ENCODE measurements at regions not wholly inside any gene's neighbourhood (a gene's known extent, or its start where the extent isn't known, plus 50 kb on each side); places are given as distances from the start of the nearest gene placed in this dataset.

- Histone ChIP-seq H3K27ac (no peak overlapping the region), H3K36me3 (peaks cover 0 to 46% (median 0%) of the 10 kb centered on the region in 3 donors), H3K4me1 (no peaks in the 10 kb centered on the region), H3K27me3 (no peaks in the 10 kb centered on the region), H3K9me3 (no peaks in the 10 kb centered on the region), H3K4me3 (no peak overlapping the region)
- TF ChIP-seq, protein P1, sequence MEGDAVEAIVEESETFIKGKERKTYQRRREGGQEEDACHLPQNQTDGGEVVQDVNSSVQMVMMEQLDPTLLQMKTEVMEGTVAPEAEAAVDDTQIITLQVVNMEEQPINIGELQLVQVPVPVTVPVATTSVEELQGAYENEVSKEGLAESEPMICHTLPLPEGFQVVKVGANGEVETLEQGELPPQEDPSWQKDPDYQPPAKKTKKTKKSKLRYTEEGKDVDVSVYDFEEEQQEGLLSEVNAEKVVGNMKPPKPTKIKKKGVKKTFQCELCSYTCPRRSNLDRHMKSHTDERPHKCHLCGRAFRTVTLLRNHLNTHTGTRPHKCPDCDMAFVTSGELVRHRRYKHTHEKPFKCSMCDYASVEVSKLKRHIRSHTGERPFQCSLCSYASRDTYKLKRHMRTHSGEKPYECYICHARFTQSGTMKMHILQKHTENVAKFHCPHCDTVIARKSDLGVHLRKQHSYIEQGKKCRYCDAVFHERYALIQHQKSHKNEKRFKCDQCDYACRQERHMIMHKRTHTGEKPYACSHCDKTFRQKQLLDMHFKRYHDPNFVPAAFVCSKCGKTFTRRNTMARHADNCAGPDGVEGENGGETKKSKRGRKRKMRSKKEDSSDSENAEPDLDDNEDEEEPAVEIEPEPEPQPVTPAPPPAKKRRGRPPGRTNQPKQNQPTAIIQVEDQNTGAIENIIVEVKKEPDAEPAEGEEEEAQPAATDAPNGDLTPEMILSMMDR (IDR thresholded peaks at IDR 0.05): no peak
- no peak for TF ChIP-seq POLR2A (IDR thresholded peaks at IDR 0.05)
- DNase-seq: no peak
Measured at GRCh38 chr6:144555066-144555465, 269.9 kb downstream of the UTRN start.

DNA sequence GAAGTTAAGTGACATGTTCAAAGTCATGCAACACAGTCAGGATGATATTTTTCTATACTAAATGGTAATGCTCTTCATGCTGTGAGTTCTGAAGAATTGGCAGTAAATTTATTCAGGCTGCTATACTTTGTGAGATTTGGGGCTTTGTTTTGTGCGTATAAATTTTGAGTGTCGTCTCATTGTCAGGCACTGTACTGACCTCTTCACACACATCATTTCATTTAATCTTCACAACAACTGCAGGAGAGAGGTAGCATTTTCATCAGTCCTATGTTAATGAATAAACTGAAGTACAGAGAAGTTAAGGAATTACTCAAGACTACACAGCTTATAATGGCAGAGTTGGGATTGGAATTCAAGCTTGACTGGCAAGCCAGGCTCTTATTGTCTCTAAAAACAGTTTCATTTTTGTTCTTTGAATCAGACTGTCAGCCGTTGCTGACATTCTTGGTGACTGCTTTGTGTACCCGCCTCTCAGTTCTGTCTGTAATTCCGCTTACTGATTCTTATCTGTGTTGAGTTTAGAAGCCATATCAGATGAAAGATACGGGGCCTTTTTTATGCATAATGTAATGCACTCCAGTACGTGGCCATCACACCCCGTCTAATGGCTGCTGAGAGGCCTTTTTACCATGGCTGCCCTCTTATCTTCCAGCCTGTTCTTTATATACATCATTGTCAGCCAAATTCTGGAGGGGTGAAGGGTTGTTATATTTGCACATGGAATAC, 274.9 kb downstream of the UTRN start:
- TF ChIP-seq POLR2A (IDR thresholded peaks at IDR 0.05): no peak
- TF ChIP-seq, protein P1 (IDR thresholded peaks at IDR 0.05): no peak
- Histone ChIP-seq H3K27ac (no peak overlapping the region), H3K4me1 (no peaks in the 10 kb centered on the region), H3K4me3 (no peak overlapping the region), H3K36me3 (peaks cover 0 to 20% (median 0%) of the 10 kb centered on the region in 3 donors), H3K27me3 (no peaks in the 10 kb centered on the region), H3K9me3 (no peaks in the 10 kb centered on the region)
- no peak for DNase-seq

GRCh38 chr6:144561455-144562043, 276.4 kb downstream of the UTRN start:
- Histone ChIP-seq H3K4me3 (no peak overlapping the region), H3K36me3 (peaks cover 0 to 8% (median 0%) of the 10 kb centered on the region in 3 donors), H3K4me1 (no peaks in the 10 kb centered on the region), H3K9me3 (no peaks in the 10 kb centered on the region), H3K27me3 (no peaks in the 10 kb centered on the region), H3K27ac (no peak overlapping the region)
- no peak for DNase-seq
- TF ChIP-seq, protein P1 (IDR thresholded peaks at IDR 0.05): no peak
- TF ChIP-seq POLR2A (IDR thresholded peaks at IDR 0.05): no peak

DNA sequence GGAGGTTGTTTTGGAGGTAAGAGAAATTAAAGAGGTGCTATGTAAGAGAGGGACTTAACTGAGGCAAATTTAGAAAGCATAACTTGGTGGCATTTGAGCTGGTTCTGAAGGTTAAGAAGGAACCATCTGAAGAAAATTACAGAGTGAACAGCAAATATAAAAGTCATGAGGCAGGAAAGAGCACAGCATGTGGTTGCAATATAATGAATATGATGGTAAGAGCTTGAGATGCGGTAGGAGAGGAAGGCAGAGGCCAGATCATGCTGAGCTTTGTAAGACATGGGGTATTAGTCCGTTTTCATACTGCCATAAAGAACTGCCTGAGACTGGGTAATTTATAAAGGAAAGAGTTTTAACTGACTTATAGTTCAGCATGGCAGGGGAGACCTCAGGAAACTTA, 279.1 kb downstream of the UTRN start:
- H3K4me3 ChIP-seq: no peak overlapping the region
- H3K27ac ChIP-seq: no peak overlapping the region
- DNase-seq: no peak
- no peak for TF ChIP-seq POLR2A (IDR thresholded peaks at IDR 0.05)
- TF ChIP-seq, protein P1 (IDR thresholded peaks at IDR 0.05): no peak
- no peaks in the 10 kb centered on the region for H3K9me3 ChIP-seq
- no peaks in the 10 kb centered on the region for H3K27me3 ChIP-seq
- peaks cover 0 to 4% (median 0%) of the 10 kb centered on the region in 3 donors for H3K36me3 ChIP-seq
- H3K4me1 ChIP-seq: no peaks in the 10 kb centered on the region

DNA sequence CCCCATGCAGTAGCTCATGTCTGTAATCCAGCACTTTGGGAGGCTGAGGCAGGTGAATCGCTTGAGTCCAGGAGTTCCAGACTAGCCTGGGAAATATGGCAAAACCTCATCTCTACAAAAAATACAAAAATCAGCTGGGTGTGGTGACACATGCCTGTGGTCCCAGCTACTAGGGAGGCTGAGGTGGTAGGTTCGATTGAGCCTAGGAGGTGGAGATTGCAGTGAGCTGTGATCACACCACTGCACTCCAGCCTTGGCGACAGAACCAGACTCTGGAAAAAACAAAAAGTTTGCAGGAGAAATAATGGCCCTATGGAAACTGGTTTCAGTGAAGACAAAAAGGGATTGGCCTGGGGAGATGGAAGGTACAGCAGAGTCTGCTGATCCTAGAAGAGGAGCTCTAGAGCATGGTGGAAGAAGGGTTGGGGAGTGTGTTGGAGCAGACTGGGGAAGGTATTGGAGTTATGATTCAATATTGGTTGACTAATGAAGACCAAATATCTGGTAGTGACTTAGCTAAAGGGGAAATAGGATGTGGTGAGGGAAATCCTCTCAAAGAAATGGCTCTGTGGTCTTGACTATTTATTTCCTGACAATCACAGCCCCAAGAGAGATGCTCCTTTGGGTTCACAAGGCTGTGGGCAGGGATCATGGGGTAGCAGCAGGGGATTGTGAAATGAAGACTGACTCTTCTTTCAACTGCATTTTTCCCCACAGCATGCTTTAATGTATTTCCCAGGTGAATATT, 281.9 kb downstream of the UTRN start:
- Histone ChIP-seq H3K27ac (no peak overlapping the region), H3K9me3 (no peaks in the 10 kb centered on the region), H3K4me1 (no peaks in the 10 kb centered on the region), H3K36me3 (peaks cover 0 to 4% (median 0%) of the 10 kb centered on the region in 3 donors), H3K4me3 (no peak overlapping the region), H3K27me3 (no peaks in the 10 kb centered on the region)
- TF ChIP-seq, protein P1 (IDR thresholded peaks at IDR 0.05): no peak
- no peak for TF ChIP-seq POLR2A (IDR thresholded peaks at IDR 0.05)
- no peak for DNase-seq

All from Peyer's patch (tissue), 4 donors.